Coronary artery (tissue), 2 donors: ENCODE measurements at regions not wholly inside any gene's neighbourhood (a gene's known extent, or its start where the extent isn't known, plus 50 kb on each side); places are given as distances from the start of the nearest gene placed in this dataset.
"Not testable (repeated sequence)": the region's sequence is repeated elsewhere in the genome, so short reads cannot be mapped to it uniquely, and the experiment has no call there.

Experiments
- DNase-seq: peaks from one replicate; pipeline ENCODE4 v3.0.0-alpha.2; 2017; ENCODE audit warnings: low spot score
- H3K27ac ChIP-seq, 2 donors: fragments of 200-600 bp; sonication (generic); one replicate each; pipeline ENCODE4 v1.5.1; 2016 to 2019
- H3K4me3 ChIP-seq: fragments of 200-600 bp; sonication (generic); 2 replicates; pipeline ENCODE4 v1.5.1; 2016; ENCODE audit warnings: mild to moderate bottlenecking, moderate library complexity
- CTCF ChIP-seq: fragments of 200-600 bp; sonication (generic); IDR thresholded peaks from one replicate; pipeline ENCODE4 v1.5.1; 2019; ENCODE audit warnings: antibody characterized with exemption

GRCh38 chr1:56255516-56256152 lies 323.7 kb downstream of the PLPP3 start:
- Histone ChIP-seq H3K4me3 (no peak overlapping the region), H3K27ac (peak overlapping the region; percentile 30 to 61)
- no peak for TF ChIP-seq CTCF
- peak; percentile 87 for DNase-seq

GRCh38 chr1:56254130-56254529 lies 325.2 kb downstream of the PLPP3 start:
- Histone ChIP-seq H3K4me3 (no peak overlapping the region), H3K27ac (no peak overlapping the region)
- TF ChIP-seq CTCF: no peak
- no peak for DNase-seq

GRCh38 chr1:56250809-56251208 lies 328.6 kb downstream of the PLPP3 start:
- Histone ChIP-seq H3K27ac (no peak overlapping the region), H3K4me3 (no peak overlapping the region)
- no peak for DNase-seq
- TF ChIP-seq CTCF: no peak

GRCh38 chr1:56249234-56249633 lies 330.1 kb downstream of the PLPP3 start:
- H3K4me3 ChIP-seq: no peak overlapping the region
- no peak overlapping the region for H3K27ac ChIP-seq
- DNase-seq: no peak
- TF ChIP-seq CTCF: no peak

GRCh38 chr1:56248138-56248537 lies 331.2 kb downstream of the PLPP3 start:
- TF ChIP-seq CTCF: no peak
- no peak for DNase-seq
- H3K27ac ChIP-seq: no peak overlapping the region
- no peak overlapping the region for H3K4me3 ChIP-seq

- H3K4me3 ChIP-seq, DNase-seq, H3K27ac ChIP-seq: not testable (repeated sequence)
Observed at GRCh38 chr1:56246726-56247125, 332.6 kb downstream of the PLPP3 start.

- DNase-seq: no peak
- Histone ChIP-seq H3K4me3 (no peak overlapping the region), H3K27ac (no peak overlapping the region)
- no peak for TF ChIP-seq CTCF
Observed at GRCh38 chr1:56240400-56240799, 339.0 kb downstream of the PLPP3 start.
